ENCODE measurements at regions not wholly inside any gene's neighbourhood (a gene's known extent, or its start where the extent isn't known, plus 50 kb on each side); places are given as distances from the start of the nearest gene placed in this dataset.

DNA sequence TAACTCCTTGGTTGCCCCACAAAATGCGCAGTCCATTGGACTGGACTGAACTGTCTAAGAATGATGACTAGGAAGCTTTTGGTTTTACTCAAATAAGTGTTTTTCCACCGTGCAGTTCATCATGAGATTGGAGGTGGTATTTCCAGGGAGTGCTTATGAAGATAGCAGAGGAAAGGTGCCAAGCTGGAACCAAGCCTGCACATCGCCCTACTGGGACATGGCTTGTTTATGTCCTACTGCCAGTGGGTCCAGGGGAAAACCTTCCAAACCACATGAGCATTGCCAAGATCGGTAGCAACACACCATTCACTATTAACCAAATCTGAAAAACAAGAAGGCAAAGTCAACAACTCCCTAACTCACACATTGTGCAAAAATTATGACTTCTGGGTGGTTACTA lies 54.7 kb upstream of the DSCAM start:
- H2AFZ ChIP-seq (ENCODE audit: low read depth, low read length) = no peak overlapping the region
- no peaks in the 10 kb centered on the region for H3K4me1 ChIP-seq (ENCODE audit: insufficient read depth, low read length)
- no peak overlapping the region for H3K4me3 ChIP-seq (ENCODE audit: low read length)

DNA sequence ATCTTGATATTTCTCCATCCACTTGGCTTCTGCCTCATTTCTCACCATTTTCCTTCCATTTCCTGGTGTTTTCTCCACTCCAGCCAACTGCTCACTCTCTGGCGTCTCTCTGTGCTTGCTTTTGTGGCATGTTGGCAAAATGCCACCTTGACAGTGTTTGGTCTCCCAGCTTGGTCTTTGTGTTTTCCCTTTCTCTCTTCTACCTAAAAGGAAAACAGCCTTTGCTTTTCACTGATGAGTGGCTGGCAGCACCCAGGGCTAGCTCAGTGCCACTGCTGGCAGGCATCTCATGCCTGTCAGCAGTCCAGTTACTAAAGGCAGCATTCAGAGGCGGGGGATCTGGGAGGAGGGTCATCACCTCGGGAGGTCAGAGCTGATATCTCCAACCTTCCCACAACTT lies 55.3 kb upstream of the DSCAM start:
- H3K27me3 ChIP-seq (ENCODE audit: insufficient read depth, low read length) = no peaks in the 10 kb centered on the region
- no peak overlapping the region for H3K4me3 ChIP-seq (ENCODE audit: low read length)
- no peaks in the 10 kb centered on the region for H3K9me3 ChIP-seq (ENCODE audit: low read length)
- H3K4me1 ChIP-seq (ENCODE audit: insufficient read depth, low read length) = no peaks in the 10 kb centered on the region
- H3K36me3 ChIP-seq (ENCODE audit: insufficient read depth, low read length) = no peaks in the 10 kb centered on the region
- H2AFZ ChIP-seq (ENCODE audit: low read depth, low read length) = no peak overlapping the region

More for the DNA sequence above, 54.7 kb upstream of the DSCAM start:
- Histone ChIP-seq H3K9me3 (ENCODE audit: low read length) (no peaks in the 10 kb centered on the region), H3K36me3 (ENCODE audit: insufficient read depth, low read length) (no peaks in the 10 kb centered on the region), H3K27me3 (ENCODE audit: insufficient read depth, low read length) (no peaks in the 10 kb centered on the region)

DNA sequence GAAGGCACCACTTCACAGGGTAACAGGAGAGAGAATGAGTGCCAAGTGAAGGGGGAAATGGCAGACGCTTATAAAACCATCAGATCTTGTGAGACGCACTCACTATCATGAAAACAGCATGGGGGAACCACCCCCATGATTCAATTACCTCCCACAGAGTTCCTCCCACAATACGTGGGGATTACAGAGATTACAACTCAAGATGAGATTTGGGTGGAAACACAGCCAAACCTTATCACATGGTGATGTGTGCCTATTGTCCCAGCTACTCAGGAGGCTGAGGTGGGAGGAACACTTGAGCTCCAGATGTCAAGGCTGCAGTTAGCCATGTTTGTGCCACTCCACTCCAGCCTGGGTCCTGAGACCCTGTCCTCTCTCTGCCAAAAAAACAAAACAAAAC lies 56.0 kb upstream of the DSCAM start:
- H3K4me3 ChIP-seq (ENCODE audit: low read length) = no peak overlapping the region
- no peak overlapping the region for H2AFZ ChIP-seq (ENCODE audit: low read depth, low read length)
- no peaks in the 10 kb centered on the region for H3K9me3 ChIP-seq (ENCODE audit: low read length)
- H3K36me3 ChIP-seq (ENCODE audit: insufficient read depth, low read length) = no peaks in the 10 kb centered on the region
- no peaks in the 10 kb centered on the region for H3K4me1 ChIP-seq (ENCODE audit: insufficient read depth, low read length)
- H3K27me3 ChIP-seq (ENCODE audit: insufficient read depth, low read length) = no peaks in the 10 kb centered on the region

DNA sequence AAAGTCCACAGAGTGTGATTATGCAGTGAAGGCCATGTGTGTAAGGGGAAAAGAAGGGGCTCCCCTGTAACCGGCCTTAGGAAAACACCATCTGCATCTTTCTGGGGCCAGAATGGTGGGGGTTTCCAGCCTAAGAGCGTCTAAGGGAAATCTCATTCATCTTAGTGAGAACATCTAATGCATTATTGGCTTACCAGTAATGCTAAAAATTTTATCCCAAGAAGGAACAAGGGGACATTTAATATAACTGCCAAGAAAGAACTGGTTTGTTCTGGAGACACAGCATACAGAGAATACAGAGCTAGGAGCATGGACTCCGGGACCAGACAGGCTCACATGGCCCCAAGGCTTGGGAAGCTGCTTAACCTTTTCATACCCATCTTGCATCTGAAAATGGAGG lies 58.3 kb upstream of the DSCAM start:
- Histone ChIP-seq H2AFZ (ENCODE audit: low read depth, low read length) (no peak overlapping the region), H3K9me3 (ENCODE audit: low read length) (no peaks in the 10 kb centered on the region), H3K27me3 (ENCODE audit: insufficient read depth, low read length) (no peaks in the 10 kb centered on the region), H3K4me1 (ENCODE audit: insufficient read depth, low read length) (no peaks in the 10 kb centered on the region), H3K4me3 (ENCODE audit: low read length) (no peak overlapping the region), H3K36me3 (ENCODE audit: insufficient read depth, low read length) (no peaks in the 10 kb centered on the region)

DNA sequence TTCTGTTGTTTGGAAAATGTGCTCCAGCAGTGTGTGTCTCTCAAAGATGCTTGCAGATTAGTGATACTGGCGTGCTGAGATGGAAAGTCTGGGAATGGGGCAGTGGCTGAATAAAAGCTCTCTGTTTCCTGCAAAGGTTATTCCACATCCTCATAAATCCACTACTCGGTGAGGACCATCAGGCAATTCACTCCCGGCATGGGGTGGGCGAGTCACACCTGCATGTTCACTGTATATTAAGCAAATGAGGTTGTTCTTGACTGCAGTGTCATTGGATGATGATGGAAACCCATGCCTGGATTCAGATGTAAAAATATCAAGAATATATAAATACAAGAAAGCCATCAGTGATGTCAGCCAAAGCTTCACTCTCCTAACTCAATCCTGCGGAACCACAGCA lies 65.4 kb upstream of the DSCAM start:
- no peaks in the 10 kb centered on the region for H3K36me3 ChIP-seq (ENCODE audit: insufficient read depth, low read length)
- no peaks in the 10 kb centered on the region for H3K9me3 ChIP-seq (ENCODE audit: low read length)
- H3K4me1 ChIP-seq (ENCODE audit: insufficient read depth, low read length) = no peaks in the 10 kb centered on the region
- no peak overlapping the region for H2AFZ ChIP-seq (ENCODE audit: low read depth, low read length)
- H3K4me3 ChIP-seq (ENCODE audit: low read length) = no peak overlapping the region
- H3K27me3 ChIP-seq (ENCODE audit: insufficient read depth, low read length) = no peaks in the 10 kb centered on the region

DNA sequence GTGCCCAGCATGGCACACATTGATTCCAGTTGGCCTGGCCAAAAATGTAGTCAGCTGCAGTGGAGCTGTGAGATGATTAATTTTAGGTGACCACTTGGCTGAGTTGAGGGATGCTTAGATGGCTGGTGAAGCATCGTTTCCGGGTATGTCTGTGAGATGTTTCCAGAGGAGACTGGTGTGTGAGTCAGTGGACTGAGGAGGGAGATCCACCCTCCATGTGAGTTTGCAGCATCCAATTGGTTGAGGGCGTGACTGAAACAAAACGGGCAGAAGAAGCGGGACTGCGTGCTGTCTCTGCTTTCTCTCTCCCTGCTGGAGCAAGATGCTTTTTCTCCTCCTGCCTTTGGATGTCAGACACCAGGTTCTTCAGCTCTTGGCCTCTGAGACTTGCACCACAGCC lies 68.2 kb upstream of the DSCAM start:
- H3K36me3 ChIP-seq (ENCODE audit: insufficient read depth, low read length) = no peaks in the 10 kb centered on the region
- no peaks in the 10 kb centered on the region for H3K27me3 ChIP-seq (ENCODE audit: insufficient read depth, low read length)
- H3K4me3 ChIP-seq (ENCODE audit: low read length) = no peak overlapping the region
- H2AFZ ChIP-seq (ENCODE audit: low read depth, low read length) = no peak overlapping the region
- H3K9me3 ChIP-seq (ENCODE audit: low read length) = no peaks in the 10 kb centered on the region
- no peaks in the 10 kb centered on the region for H3K4me1 ChIP-seq (ENCODE audit: insufficient read depth, low read length)

DNA sequence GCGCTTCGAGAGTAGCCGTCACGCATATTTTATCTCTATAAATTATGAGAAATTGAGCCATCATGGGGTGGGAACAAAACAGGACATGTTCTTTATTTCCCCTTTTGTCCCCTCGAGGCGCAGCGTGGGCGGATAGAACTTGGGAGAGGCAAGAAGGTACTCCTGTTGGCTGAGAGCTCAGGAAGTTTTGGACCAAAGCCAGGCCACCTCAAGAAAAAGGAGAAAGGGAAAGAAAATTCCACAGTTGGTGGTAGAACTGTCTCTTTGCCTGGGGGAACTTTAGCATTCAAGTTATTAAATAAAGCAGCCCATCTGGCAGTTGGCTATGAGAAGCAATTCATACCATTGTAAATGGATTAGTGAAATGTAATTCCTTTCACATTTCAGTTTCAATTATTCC lies 76.4 kb upstream of the DSCAM start:
- Histone ChIP-seq H3K9me3 (ENCODE audit: low read length) (no peaks in the 10 kb centered on the region), H3K4me3 (ENCODE audit: low read length) (no peak overlapping the region), H3K27me3 (ENCODE audit: insufficient read depth, low read length) (no peaks in the 10 kb centered on the region), H3K4me1 (ENCODE audit: insufficient read depth, low read length) (no peaks in the 10 kb centered on the region), H3K36me3 (ENCODE audit: insufficient read depth, low read length) (no peaks in the 10 kb centered on the region), H2AFZ (ENCODE audit: low read depth, low read length) (no peak overlapping the region)

DNA sequence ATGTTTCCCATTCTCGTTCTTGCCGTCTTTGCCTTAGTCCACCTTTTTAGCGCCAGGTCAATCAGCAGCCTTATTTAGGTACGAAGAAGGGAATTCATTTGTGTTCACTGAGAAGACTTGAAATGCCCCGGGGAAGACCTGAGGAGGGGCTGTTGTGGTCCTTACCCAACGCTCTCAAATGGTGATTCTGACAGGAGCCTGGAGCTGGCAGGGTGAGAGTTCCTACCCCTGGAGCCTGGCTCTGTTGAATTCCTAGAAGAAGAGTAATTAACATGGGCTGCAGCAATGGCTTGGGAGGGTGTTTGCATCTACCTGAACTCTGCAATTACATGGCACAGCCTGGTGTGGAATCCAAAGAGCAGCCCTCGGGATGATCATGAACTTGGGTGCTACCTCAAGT lies 76.9 kb upstream of the DSCAM start:
- Histone ChIP-seq H2AFZ (ENCODE audit: low read depth, low read length) (no peak overlapping the region), H3K36me3 (ENCODE audit: insufficient read depth, low read length) (no peaks in the 10 kb centered on the region), H3K27me3 (ENCODE audit: insufficient read depth, low read length) (no peaks in the 10 kb centered on the region), H3K4me1 (ENCODE audit: insufficient read depth, low read length) (no peaks in the 10 kb centered on the region), H3K4me3 (ENCODE audit: low read length) (no peak overlapping the region), H3K9me3 (ENCODE audit: low read length) (no peaks in the 10 kb centered on the region)

DNA sequence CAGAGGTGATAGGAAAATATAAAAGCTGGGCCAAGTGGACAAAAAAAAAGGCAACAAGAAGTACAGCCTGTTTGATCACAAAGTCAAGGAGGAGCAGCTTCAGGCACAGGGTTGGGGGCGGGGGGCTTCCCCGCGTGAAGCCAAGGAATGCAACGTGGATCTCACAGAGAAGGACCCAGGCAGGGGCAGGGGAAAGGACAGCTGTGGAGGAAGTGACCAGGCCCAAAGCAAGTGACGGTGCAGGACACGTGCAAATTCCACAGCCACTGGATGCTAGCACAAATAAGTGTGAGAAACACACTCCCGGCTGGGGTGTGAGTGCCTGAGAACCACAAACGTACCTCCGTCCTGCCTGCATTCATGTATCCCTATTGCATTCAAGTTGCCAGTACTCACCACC lies 77.7 kb upstream of the DSCAM start:
- no peaks in the 10 kb centered on the region for H3K36me3 ChIP-seq (ENCODE audit: insufficient read depth, low read length)
- no peaks in the 10 kb centered on the region for H3K27me3 ChIP-seq (ENCODE audit: insufficient read depth, low read length)
- no peak overlapping the region for H2AFZ ChIP-seq (ENCODE audit: low read depth, low read length)
- H3K9me3 ChIP-seq (ENCODE audit: low read length) = no peaks in the 10 kb centered on the region
- H3K4me1 ChIP-seq (ENCODE audit: insufficient read depth, low read length) = no peaks in the 10 kb centered on the region
- no peak overlapping the region for H3K4me3 ChIP-seq (ENCODE audit: low read length)

DNA sequence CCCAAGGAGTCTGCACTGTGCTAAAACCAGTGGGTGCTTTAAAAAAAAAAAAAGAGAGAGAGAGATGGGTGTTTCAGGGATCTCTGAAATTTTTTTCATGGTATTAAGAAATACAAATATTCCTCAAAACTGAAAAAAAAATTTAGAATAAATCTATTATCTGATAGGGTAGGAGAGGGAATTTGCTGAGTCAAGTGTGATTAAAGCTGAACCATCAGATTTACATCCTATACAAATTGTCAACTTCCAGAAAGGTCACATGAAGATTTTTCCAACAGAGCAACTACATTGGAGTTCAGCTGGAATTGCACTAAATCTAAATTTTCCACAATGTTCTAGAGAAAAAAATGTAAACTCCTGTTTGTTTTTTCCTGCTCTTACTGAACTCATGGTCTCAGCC lies 79.3 kb upstream of the DSCAM start:
- H3K4me1 ChIP-seq (ENCODE audit: insufficient read depth, low read length) = no peaks in the 10 kb centered on the region

DNA sequence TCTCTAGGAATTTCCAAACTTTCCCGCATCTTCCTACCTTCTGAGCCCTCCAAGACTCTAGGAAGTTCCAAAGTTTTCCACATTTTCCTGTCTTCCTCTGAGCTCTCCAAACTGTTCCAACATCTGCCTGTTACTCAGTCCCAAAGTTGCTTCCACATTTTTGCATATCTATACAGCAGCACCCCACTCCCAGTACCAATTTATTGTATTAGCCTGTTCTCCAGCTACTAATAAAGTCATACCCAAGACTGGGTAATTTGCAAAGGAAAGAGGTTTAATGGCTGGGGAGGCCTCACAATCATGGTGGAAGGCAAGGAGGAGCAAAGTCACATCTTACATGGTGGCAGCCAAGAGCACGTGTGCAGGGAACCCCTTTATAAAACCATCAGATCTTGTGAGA lies 82.9 kb upstream of the DSCAM start:
- Histone ChIP-seq H3K36me3 (ENCODE audit: insufficient read depth, low read length) (no peaks in the 10 kb centered on the region), H3K4me1 (ENCODE audit: insufficient read depth, low read length) (no peaks in the 10 kb centered on the region), H3K4me3 (ENCODE audit: low read length) (no peak overlapping the region), H3K9me3 (ENCODE audit: low read length) (no peaks in the 10 kb centered on the region), H3K27me3 (ENCODE audit: insufficient read depth, low read length) (no peaks in the 10 kb centered on the region), H2AFZ (ENCODE audit: low read depth, low read length) (no peak overlapping the region)

More for the DNA sequence above, 79.3 kb upstream of the DSCAM start:
- H3K4me3 ChIP-seq (ENCODE audit: low read length) = no peak overlapping the region
- H2AFZ ChIP-seq (ENCODE audit: low read depth, low read length) = no peak overlapping the region
- no peaks in the 10 kb centered on the region for H3K9me3 ChIP-seq (ENCODE audit: low read length)
- H3K27me3 ChIP-seq (ENCODE audit: insufficient read depth, low read length) = no peaks in the 10 kb centered on the region
- no peaks in the 10 kb centered on the region for H3K36me3 ChIP-seq (ENCODE audit: insufficient read depth, low read length)

DNA sequence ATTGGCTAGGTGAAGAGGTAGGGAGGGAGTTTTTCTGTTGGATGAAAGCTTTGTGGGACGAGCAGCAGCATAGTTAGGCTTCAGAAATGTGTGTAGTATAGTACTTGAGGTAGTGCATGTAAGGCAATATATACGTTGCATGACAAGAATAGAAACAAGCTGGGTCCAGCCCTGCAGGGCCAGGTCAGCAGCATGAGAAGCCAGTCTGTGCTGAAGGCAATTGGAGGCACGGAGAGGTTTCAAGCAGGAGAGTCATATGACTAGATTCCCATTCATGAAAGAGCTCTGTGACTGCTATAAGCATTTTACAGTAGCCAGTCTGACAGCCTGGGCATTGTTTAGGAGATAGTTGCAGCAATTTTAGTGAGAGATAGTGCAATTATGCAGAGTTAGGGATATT lies 84.2 kb upstream of the DSCAM start:
- H3K9me3 ChIP-seq (ENCODE audit: low read length) = no peaks in the 10 kb centered on the region
- H3K27me3 ChIP-seq (ENCODE audit: insufficient read depth, low read length) = no peaks in the 10 kb centered on the region
- no peaks in the 10 kb centered on the region for H3K36me3 ChIP-seq (ENCODE audit: insufficient read depth, low read length)
- no peak overlapping the region for H3K4me3 ChIP-seq (ENCODE audit: low read length)
- no peaks in the 10 kb centered on the region for H3K4me1 ChIP-seq (ENCODE audit: insufficient read depth, low read length)
- H2AFZ ChIP-seq (ENCODE audit: low read depth, low read length) = no peak overlapping the region

DNA sequence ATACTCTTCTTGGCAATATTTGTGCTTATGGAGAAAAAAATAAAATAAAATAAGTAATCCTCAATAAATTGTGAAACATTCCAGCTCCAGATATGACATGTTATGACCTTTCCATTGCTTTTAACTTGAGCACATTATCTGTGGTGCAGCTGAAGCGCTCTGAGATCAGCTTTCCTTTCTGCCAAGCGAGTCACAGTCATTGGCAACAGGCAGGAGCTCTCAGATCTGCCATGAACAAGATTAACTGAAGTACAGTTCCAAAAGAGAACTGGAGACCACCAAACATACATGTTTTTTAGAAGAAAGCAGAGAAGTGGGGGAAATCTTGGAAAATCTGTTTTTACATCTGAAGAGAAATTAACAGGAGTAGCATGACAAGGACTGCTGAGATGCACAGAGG lies 89.2 kb upstream of the DSCAM start:
- H3K4me3 ChIP-seq (ENCODE audit: low read length) = no peak overlapping the region
- no peaks in the 10 kb centered on the region for H3K36me3 ChIP-seq (ENCODE audit: insufficient read depth, low read length)
- no peaks in the 10 kb centered on the region for H3K4me1 ChIP-seq (ENCODE audit: insufficient read depth, low read length)
- H3K9me3 ChIP-seq (ENCODE audit: low read length) = no peaks in the 10 kb centered on the region
- H3K27me3 ChIP-seq (ENCODE audit: insufficient read depth, low read length) = no peaks in the 10 kb centered on the region
- H2AFZ ChIP-seq (ENCODE audit: low read depth, low read length) = no peak overlapping the region

DNA sequence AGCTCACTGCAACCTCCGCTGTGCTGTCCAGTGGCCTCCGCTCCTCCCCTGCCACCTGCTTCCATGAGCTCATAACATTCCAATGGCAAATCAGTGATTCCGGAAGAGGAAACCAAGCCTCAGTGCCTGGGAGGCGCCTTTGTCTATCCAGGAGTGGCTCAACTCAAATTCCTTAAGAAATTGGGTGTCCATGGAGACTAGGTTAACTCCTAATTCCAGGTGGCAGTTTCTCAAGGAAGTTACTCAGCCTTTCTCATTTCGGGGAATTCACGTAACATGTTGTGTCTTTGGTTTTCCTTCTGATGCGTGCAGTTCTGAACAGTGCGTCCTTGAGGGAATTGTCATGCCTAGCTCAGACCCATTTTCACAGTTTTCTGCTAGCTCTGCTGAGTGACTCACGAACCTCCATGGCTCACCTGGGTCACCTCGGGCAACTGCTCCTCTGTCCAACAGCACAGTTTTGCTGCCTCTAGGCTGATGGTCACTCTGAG lies 89.9 kb upstream of the DSCAM start:
- Histone ChIP-seq H3K9me3 (ENCODE audit: low read length) (no peaks in the 10 kb centered on the region), H2AFZ (ENCODE audit: low read depth, low read length) (no peak overlapping the region), H3K4me3 (ENCODE audit: low read length) (no peak overlapping the region), H3K36me3 (ENCODE audit: insufficient read depth, low read length) (no peaks in the 10 kb centered on the region), H3K4me1 (ENCODE audit: insufficient read depth, low read length) (no peaks in the 10 kb centered on the region), H3K27me3 (ENCODE audit: insufficient read depth, low read length) (no peaks in the 10 kb centered on the region)

Data from neuron (in vitro differentiated cells).